ENCODE measurements at regions not wholly inside any gene's neighbourhood (a gene's known extent, or its start where the extent isn't known, plus 50 kb on each side); places are given as distances from the start of the nearest gene placed in this dataset.

DNA sequence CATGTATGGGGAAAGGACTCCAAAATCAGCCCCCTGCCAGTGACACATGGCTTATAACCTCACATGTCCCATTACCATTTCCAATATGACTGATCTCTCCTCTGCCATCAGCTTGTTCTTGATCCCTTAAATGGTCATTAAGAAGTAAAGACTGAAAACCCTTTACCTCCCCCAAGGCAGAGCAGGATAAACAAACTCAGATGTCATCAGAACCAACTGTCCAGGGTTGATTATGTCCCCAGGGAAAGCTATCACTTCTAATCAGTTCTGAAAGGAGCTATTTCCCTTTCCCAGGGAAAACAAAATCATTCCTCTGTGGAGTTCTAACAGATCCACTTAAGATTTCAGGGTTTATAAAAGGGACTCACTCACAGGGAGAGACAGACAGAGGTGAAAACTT lies 350.9 kb downstream of the SUCLA2 start:
- Histone ChIP-seq H3K27me3 (ENCODE audit: control insufficient read depth, insufficient read depth, low read length) (no peaks in the 10 kb centered on the region), H3K9me3 (ENCODE audit: control insufficient read depth, insufficient read depth, low read length) (no peaks in the 10 kb centered on the region), H3K4me3 (ENCODE audit: low read depth, low read length) (no peak overlapping the region), H3K27ac (ENCODE audit: low read depth, low read length) (no peak overlapping the region)
- no peak for DNase-seq (ENCODE audit: low read depth, low spot score)
- CTCF ChIA-PET, result no interaction called here
- no peak for TF ChIP-seq CTCF (IDR thresholded peaks at IDR 0.05; ENCODE audit: low read depth, low read length)
- POLR2A ChIA-PET, result no interaction called here

GRCh38 chr13:47647001-47647400 lies 354.1 kb downstream of the SUCLA2 start:
- CTCF ChIA-PET, result no interaction called here
- DNase-seq (ENCODE audit: low read depth, low spot score), result no peak
- no peaks in the 10 kb centered on the region for H3K9me3 ChIP-seq (ENCODE audit: control insufficient read depth, insufficient read depth, low read length)
- peaks cover 4% of the 10 kb centered on the region for H3K27me3 ChIP-seq (ENCODE audit: control insufficient read depth, insufficient read depth, low read length)
- TF ChIP-seq CTCF (IDR thresholded peaks at IDR 0.05; ENCODE audit: low read depth, low read length), result no peak
- POLR2A ChIA-PET, result no interaction called here
- no peak overlapping the region for H3K27ac ChIP-seq (ENCODE audit: low read depth, low read length)
- H3K4me3 ChIP-seq (ENCODE audit: low read depth, low read length), result no peak overlapping the region

DNA sequence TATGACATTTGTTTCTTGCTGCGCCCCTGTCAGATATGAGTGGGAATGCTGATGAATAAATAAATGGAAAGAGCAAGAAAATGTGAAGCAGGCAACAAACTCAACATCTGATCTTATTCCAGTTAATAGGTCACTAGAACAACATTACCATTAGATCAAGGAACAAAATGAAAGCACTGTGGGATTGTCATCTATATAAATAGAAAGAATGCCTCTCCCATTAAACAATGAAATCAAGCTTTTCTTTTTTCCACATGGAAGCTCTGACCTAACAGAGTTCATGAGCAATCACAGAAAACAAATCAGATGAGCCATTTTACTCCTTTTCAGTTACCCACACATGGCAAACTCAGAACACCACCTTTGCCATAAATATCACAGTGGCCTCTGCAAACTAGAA lies 354.8 kb downstream of the SUCLA2 start:
- ChIA-PET POLR2A (no interaction called here), CTCF (interaction anchor here (0.6 kb wide), 1 partner anchor 1138 kb away, joined by 4 read pairs; no protein-coding TSS in a partner anchor)
- Histone ChIP-seq H3K4me3 (ENCODE audit: low read depth, low read length) (no peak overlapping the region), H3K27me3 (ENCODE audit: control insufficient read depth, insufficient read depth, low read length) (peaks cover 4% of the 10 kb centered on the region), H3K9me3 (ENCODE audit: control insufficient read depth, insufficient read depth, low read length) (no peaks in the 10 kb centered on the region), H3K27ac (ENCODE audit: low read depth, low read length) (no peak overlapping the region)
- DNase-seq (ENCODE audit: low read depth, low spot score), result no peak
- no peak for TF ChIP-seq CTCF (IDR thresholded peaks at IDR 0.05; ENCODE audit: low read depth, low read length)

- H3K4me3 ChIP-seq (ENCODE audit: low read depth, low read length), result no peak overlapping the region
- H3K9me3 ChIP-seq (ENCODE audit: control insufficient read depth, insufficient read depth, low read length), result no peaks in the 10 kb centered on the region
- ChIA-PET CTCF (interaction anchor here (0.6 kb wide), 1 partner anchor 9 kb away, joined by 4 read pairs; no protein-coding TSS in a partner anchor), POLR2A (no interaction called here)
- peaks cover 6% of the 10 kb centered on the region for H3K27me3 ChIP-seq (ENCODE audit: control insufficient read depth, insufficient read depth, low read length)
- no peak for TF ChIP-seq CTCF (IDR thresholded peaks at IDR 0.05; ENCODE audit: low read depth, low read length)
- no peak for DNase-seq (ENCODE audit: low read depth, low spot score)
- no peak overlapping the region for H3K27ac ChIP-seq (ENCODE audit: low read depth, low read length)
These were observed 361.2 kb downstream of the SUCLA2 start for GRCh38 chr13:47639738-47640447.

DNA sequence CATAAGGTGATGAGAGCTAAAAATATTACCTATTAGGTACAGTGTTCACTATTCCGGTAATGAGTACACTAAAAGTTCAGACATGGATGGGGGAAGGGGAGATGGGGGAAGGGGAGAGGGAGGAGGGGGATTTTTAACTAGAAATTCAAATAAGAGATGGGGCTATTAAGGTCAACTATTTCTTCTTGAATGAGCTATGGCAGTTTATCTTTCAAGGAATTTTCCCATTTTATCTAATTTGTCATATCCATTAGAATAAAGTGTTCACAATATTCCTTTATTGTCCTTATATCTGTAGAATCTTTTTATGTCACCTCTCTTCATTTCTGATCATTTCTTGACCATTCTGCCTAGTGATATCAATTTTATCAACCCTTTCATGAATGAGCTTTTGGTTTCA lies 362.4 kb downstream of the SUCLA2 start:
- ChIA-PET POLR2A (no interaction called here), CTCF (no interaction called here)

More for the DNA sequence above, 362.4 kb downstream of the SUCLA2 start:
- no peaks in the 10 kb centered on the region for H3K9me3 ChIP-seq (ENCODE audit: control insufficient read depth, insufficient read depth, low read length)
- H3K27ac ChIP-seq (ENCODE audit: low read depth, low read length), result no peak overlapping the region
- peaks cover 9% of the 10 kb centered on the region for H3K27me3 ChIP-seq (ENCODE audit: control insufficient read depth, insufficient read depth, low read length)
- no peak for DNase-seq (ENCODE audit: low read depth, low spot score)
- TF ChIP-seq CTCF (IDR thresholded peaks at IDR 0.05; ENCODE audit: low read depth, low read length), result no peak
- H3K4me3 ChIP-seq (ENCODE audit: low read depth, low read length), result no peak overlapping the region

All from AG04450 (cell line).